DOHH2 (cell line): ENCODE measurements at regions not wholly inside any gene's neighbourhood (a gene's known extent, or its start where the extent isn't known, plus 50 kb on each side); places are given as distances from the start of the nearest gene placed in this dataset.

Experiments
- EZH2phosphoT487 ChIP-seq: fragments of 200-600 bp; sonication (generic); IDR thresholded peaks from 2 replicates; pipeline ENCODE4 v1.6.1; 2017; ENCODE audit warnings: borderline replicate concordance, mild to moderate bottlenecking, antibody characterized with exemption, low read length, moderate library complexity, mixed read lengths
- TF ChIP-seq, protein P1 (sequence below): fragments of 200-600 bp; sonication (generic); IDR thresholded peaks from one replicate; pipeline ENCODE4 v1.5.1; 2014; ENCODE audit warnings: antibody characterized with exemption, mild to moderate bottlenecking, low read depth, low read length; ENCODE audit not compliant: poor library complexity, severe bottlenecking

DNA sequence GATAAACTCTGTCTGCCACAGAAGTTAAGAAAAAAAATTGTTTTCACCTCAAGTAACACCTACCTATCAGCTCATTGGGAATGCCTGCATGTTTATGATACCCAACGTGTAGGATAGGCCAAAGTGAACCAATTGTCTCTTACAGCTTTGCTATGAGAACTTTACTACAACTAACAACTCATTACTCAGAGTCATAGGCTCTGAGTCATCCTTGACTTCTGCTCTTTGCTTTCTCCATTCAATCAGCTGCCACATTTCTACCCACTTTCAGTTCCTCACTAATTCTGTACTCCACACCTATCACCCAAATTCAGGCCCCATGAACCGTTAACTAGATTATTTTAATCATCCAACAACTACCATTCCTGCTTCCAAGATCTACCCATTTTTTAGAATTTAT is 843.9 kb downstream of the TUSC7 start:
- TF ChIP-seq, protein P1, sequence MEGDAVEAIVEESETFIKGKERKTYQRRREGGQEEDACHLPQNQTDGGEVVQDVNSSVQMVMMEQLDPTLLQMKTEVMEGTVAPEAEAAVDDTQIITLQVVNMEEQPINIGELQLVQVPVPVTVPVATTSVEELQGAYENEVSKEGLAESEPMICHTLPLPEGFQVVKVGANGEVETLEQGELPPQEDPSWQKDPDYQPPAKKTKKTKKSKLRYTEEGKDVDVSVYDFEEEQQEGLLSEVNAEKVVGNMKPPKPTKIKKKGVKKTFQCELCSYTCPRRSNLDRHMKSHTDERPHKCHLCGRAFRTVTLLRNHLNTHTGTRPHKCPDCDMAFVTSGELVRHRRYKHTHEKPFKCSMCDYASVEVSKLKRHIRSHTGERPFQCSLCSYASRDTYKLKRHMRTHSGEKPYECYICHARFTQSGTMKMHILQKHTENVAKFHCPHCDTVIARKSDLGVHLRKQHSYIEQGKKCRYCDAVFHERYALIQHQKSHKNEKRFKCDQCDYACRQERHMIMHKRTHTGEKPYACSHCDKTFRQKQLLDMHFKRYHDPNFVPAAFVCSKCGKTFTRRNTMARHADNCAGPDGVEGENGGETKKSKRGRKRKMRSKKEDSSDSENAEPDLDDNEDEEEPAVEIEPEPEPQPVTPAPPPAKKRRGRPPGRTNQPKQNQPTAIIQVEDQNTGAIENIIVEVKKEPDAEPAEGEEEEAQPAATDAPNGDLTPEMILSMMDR, result no peak
- no peak for TF ChIP-seq EZH2phosphoT487
